ENCODE measurements at regions not wholly inside any gene's neighbourhood (a gene's known extent, or its start where the extent isn't known, plus 50 kb on each side); places are given as distances from the start of the nearest gene placed in this dataset.

DNA sequence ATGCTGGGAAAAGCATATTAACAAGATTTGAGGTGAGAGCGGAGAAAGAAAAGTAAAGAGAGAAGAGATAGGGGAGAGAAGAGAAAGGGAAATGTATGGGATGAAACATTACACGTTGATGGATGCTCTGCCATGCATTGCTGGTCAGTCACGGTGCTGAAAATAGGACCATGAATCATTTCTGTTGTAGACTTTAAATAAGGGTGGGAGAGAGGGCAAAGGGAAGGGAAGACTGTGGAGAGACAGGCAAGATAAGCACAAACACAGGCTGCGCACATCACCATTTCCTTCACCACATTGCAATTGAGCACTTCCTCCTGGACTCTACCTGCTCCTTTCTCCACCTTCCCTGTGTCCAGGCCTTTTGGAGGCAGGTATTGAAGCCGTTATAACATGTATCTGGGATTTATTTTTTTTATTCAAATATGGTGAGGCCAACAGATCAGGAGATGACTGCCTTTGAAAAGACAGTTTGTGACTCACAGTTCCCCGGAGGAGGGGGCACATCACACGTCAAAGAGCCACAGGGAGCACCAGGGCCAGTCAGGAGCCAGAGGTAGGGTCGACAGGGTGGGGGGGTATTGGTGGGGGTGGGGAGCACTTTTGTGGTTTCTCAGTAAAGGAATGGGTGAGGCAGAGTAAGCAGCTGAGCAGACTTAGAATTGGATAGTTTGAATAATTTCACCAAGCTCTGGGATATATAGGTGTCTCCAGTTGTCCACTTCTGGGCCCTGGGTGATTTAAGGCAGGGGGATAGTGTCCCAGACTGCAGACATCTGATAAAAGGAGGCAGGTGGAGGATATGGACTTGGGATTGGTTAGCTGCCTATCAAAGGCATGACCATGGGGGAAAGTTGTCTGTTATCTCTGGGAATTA is 372.8 kb upstream of the ST6GAL2 start:
- Mint-ChIP-seq H3K27me3 (ENCODE audit: low read depth, poor library complexity) (peaks cover 5% of the 10 kb centered on the region), H3K36me3 (ENCODE audit: low read depth) (no peaks in the 10 kb centered on the region), H3K4me3 (peak overlapping the region; percentile 1), H3K4me1 (peaks cover 30% of the 10 kb centered on the region), H3K27ac (no peak overlapping the region), H3K9me3 (no peaks in the 10 kb centered on the region)
- TF ChIP-seq, protein P1, sequence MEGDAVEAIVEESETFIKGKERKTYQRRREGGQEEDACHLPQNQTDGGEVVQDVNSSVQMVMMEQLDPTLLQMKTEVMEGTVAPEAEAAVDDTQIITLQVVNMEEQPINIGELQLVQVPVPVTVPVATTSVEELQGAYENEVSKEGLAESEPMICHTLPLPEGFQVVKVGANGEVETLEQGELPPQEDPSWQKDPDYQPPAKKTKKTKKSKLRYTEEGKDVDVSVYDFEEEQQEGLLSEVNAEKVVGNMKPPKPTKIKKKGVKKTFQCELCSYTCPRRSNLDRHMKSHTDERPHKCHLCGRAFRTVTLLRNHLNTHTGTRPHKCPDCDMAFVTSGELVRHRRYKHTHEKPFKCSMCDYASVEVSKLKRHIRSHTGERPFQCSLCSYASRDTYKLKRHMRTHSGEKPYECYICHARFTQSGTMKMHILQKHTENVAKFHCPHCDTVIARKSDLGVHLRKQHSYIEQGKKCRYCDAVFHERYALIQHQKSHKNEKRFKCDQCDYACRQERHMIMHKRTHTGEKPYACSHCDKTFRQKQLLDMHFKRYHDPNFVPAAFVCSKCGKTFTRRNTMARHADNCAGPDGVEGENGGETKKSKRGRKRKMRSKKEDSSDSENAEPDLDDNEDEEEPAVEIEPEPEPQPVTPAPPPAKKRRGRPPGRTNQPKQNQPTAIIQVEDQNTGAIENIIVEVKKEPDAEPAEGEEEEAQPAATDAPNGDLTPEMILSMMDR (IDR thresholded peaks at IDR 0.05): no peak
- DNase-seq: no peak

DNA sequence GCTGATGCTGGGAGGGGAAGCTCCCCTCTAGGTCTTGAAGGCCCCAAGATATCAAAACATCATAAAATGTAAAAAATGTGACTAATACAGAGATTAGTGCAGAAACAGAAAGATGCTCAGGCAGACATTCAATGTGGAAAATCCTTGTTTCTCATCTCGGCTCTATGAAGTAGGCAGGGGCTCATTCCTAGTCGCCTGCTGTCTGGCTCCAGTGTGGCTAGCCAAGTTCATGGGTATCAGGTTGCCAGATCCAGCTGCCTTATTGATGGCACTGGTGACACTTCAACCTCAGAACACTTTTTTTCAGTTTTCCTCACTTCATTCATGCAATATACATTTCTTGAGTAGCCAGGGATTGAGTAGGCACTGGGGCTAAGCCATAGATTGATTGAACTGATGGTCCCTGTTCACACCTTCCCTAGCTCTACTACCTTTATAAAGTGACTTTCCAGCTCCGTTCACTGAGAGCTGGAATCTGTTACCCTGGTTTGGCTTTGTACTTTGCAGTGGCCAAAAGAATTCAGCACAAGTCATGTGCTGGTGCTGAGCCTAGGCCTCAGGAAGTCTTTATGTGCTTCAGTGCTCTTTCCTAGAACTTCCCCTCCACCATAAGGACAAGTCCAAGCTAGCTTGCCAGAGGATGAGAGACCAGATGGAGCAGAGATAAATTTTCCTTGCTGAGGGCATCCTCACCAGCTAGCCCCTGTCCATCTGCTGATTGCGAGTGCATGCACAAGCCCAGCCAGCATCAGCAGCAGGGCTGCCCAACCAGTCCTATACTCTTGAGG is 373.6 kb upstream of the ST6GAL2 start:
- peak; percentile 8 for DNase-seq
- TF ChIP-seq, protein P1 (IDR thresholded peaks at IDR 0.05): no peak
- Mint-ChIP-seq H3K27me3 (ENCODE audit: low read depth, poor library complexity) (peaks cover 5% of the 10 kb centered on the region), H3K36me3 (ENCODE audit: low read depth) (no peaks in the 10 kb centered on the region), H3K27ac (no peak overlapping the region), H3K4me3 (no peak overlapping the region), H3K9me3 (peaks cover 3% of the 10 kb centered on the region), H3K4me1 (peaks cover 37% of the 10 kb centered on the region)

- no peak for DNase-seq
- Mint-ChIP-seq H3K4me3 (no peak overlapping the region), H3K27ac (no peak overlapping the region), H3K36me3 (ENCODE audit: low read depth) (no peaks in the 10 kb centered on the region), H3K4me1 (peaks cover 26% of the 10 kb centered on the region), H3K9me3 (peaks cover 3% of the 10 kb centered on the region), H3K27me3 (ENCODE audit: low read depth, poor library complexity) (peaks cover 4% of the 10 kb centered on the region)
- TF ChIP-seq, protein P1 (IDR thresholded peaks at IDR 0.05): no peak
These were observed 377.7 kb upstream of the ST6GAL2 start for GRCh38 chr2:107263628-107264027.

GRCh38 chr2:107264184-107264583 is 378.2 kb upstream of the ST6GAL2 start:
- no peak for DNase-seq
- Mint-ChIP-seq H3K36me3 (ENCODE audit: low read depth) (no peaks in the 10 kb centered on the region), H3K27ac (no peak overlapping the region), H3K9me3 (peaks cover 3% of the 10 kb centered on the region), H3K4me3 (no peak overlapping the region), H3K4me1 (peaks cover 21% of the 10 kb centered on the region), H3K27me3 (ENCODE audit: low read depth, poor library complexity) (peaks cover 4% of the 10 kb centered on the region)
- TF ChIP-seq, protein P1 (IDR thresholded peaks at IDR 0.05): no peak

- peaks cover 3% of the 10 kb centered on the region for H3K9me3 Mint-ChIP-seq
- H3K4me1 Mint-ChIP-seq: peaks cover 12% of the 10 kb centered on the region
- H3K27me3 Mint-ChIP-seq (ENCODE audit: low read depth, poor library complexity): peaks cover 4% of the 10 kb centered on the region
- H3K27ac Mint-ChIP-seq: no peak overlapping the region
- no peak for DNase-seq
- no peaks in the 10 kb centered on the region for H3K36me3 Mint-ChIP-seq (ENCODE audit: low read depth)
- no peak overlapping the region for H3K4me3 Mint-ChIP-seq
- TF ChIP-seq, protein P1 (IDR thresholded peaks at IDR 0.05): no peak
These were observed 380.6 kb upstream of the ST6GAL2 start for GRCh38 chr2:107266555-107266954.

Data from nephron progenitor cell (in vitro differentiated cells).